ENCODE measurements at regions not wholly inside any gene's neighbourhood (a gene's known extent, or its start where the extent isn't known, plus 50 kb on each side); places are given as distances from the start of the nearest gene placed in this dataset.
"Not testable (repeated sequence)": the region's sequence is repeated elsewhere in the genome, so short reads cannot be mapped to it uniquely, and the experiment has no call there.

GRCh38 chr14:105880616-105881015 lies 354.2 kb downstream of the TMEM121 start:
- no peak for DNase-seq

DNA sequence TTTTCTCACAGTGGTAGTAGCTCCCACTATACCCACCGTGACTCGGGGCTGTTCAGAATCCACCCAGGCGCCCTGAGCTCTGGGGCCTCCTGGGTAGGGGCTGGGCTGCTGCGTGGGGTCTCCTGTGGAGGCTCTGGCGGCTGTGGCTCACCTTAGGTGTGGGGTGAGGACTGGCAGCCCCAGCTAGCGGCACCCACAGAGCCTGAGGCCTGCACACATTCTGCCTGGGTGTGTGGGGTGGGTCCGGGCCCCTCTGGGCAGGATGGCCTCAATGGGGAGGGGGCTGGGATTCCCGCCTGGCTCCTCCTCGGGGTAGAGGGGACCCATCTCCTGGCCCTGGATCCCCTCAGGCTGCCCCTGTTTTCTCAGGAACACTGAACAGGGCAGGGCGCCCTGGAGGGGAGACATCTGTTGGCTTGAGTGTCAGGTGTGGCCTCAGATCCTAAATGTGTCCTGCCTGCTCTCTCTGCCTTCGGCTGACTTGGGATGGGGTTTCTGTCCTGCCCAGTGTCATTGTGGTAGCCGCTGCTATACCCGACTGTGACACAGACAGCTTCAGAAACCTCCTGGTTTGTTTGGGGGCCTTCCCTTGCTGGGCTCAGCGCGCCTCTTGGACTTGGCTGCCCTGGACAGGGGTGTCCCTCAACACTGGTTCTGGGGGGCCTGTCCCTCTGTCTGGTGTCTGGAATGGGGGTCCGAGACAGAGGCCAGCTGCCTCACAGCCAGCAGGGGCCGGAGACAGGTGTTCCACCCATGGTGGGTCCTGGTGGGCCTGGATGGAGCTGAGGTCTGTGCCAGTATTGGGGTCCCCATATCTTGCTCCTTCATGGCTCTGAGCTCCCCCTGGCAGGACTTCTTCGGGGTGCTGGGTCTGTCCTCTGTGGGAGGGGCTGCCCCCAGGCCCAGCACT lies 354.9 kb downstream of the TMEM121 start:
- DNase-seq: no peak

DNA sequence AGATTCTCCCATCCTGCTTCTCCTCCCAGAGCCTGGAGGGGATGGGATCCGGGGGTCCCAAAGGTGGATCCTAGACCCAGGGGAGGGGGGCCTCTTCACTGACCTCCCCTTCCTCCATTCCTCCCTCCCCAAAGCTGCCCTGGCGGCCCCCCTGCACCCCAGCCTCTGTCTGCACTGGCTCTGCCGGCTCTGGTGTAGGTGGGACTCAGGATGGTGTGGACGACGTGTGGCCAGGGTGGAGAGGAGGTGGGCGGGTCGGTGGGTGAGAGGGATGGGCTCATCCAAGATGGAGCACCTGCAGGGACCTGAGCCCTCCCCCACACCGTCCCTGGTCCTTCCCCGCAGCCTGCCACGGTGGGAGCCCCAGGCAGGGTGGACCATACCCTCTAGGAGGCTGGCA lies 355.6 kb downstream of the TMEM121 start:
- DNase-seq: not testable (repeated sequence)

DNA sequence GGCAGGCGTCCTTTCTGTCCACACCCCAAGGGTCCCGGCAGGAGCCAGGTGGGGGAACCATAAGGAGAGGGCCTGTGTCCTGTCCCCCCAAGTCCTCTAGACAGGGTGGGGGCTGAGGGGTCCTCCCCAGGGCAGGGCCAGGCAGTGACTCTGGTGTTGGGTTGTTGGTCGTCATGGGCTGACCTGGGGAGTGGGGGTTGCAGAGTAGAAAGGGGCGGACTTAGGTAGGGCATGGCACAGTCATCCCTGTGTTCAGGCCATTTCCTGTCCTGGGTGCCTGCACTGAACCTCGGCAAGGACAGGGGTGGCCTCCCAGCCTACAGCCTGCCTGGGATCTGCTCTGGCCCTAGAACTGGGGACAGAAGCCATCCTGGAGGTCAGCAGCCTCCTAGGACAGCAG lies 356.2 kb downstream of the TMEM121 start:
- DNase-seq: no peak

GRCh38 chr14:105883066-105884005 lies 357.0 kb downstream of the TMEM121 start:
- no peak for DNase-seq

- not testable (repeated sequence) for DNase-seq
These were observed 357.9 kb downstream of the TMEM121 start for GRCh38 chr14:105884192-105884807.

DNA sequence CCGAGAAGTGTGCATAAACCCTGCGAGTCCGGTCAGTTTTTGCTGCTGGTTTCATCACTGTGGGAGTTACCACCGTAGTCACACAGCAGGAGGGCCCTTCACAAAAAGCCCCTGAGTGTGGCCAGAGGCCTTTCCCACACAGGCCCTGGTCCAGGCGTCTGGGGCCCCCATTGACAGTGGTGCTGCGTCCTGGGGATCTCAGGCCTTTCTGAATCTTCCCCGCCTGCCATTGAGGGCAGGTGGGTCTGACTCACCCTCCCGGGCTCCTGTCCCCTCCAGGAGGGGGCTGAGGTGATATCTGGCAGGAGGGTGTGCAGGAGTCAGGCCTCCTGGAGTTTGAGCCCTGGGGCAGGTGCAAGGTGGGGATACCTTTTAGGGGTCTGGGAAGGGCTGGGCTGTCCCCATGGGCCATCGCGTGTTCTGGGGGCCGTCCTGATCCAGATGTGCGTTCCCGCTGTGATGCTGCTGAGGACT lies 358.5 kb downstream of the TMEM121 start:
- DNase-seq: no peak

DNA sequence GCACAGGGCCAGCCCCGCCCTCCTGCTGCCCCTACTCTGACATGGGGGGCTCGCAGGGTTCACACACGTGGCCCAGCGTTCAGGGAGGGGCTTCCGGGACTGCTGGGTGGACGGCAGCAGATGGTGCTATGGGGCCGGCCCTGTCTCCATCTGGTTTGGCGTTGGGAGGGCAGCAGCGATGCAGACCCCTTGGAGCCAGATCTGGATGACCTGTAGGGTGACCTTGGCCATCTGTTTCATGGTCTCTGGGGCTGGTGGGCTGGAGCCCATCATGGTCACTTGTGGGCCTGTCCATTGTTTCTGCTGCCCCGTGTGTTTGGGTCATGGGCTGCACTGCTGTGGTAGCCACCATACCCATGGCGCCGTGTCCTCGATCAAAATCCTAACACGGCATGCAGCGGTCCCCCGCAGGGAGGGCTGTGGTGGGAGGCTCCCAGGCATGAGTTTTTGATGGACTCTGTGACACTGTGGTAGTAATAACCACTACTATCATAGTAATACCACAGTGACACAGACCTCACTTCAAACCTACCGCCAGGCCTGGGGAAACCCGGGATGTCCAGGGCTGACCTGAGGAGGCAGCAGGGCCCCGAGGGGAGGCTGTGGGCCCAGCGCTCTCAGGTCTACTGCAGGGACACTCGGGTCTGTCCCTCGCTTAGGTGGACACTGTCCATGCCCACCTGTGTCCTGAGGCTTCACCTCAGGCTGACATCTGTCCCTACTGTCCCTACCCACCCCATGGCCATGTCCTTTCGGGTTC lies 359.4 kb downstream of the TMEM121 start:
- no peak for DNase-seq

DNA sequence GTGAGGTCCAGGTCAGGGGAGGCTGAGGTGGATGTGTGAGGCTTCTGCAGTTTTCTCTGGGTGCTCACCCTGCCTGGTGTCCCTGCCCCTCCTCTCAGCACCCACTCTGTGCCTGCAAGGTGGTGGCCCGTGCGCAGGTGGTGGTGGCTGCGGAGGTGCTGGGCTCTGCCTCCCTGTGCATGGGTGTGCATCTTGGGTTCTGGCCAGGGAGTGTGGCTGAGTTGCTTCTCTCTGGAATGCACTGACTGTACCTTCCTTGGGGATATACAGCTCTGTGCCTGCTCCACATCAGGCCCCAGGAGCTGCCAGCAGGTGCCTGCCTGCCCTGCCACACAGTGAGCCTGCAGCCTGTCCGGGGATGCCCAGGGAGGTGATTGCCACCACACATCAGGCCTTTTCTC lies 360.4 kb downstream of the TMEM121 start:
- DNase-seq: not testable (repeated sequence)

DNA sequence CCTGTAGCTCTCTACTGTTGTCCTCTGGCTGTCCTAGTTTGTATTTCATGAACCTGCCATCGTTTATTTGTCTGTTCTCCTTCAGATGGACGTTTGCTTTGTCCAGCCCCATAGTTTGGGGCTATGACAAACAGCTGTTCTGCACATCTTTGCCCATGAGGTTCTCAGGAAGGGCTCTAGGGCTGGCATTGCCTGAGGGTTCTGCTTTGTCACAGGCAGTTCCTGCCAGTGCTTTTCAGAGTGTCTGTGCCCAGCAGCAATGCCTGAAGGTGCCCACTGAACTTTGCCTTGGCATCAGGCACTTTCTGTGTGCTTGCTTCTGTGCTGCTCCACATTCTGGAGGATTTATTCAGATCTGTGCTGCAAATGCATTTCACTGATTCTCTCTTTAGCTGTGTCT lies 361.3 kb downstream of the TMEM121 start:
- no peak for DNase-seq

DNA sequence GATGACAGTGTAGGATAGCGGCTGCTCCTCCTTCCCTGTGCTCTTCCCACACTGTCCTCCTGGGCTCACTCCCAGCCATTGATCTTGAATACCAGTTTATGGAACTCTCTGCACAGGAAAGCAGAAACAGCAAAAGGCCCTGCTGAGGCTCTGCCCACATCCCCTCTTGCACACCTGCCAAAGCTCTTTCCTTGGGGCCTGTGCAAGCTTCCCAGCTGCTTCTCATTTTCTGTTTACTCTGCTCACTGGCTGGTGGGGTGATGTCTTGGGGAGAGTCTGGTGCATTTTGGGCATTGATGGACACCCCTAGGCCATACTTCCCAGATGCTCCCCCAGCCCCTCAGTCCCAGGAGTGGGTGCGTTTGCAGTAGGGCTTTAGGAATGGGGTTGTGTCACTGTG lies 361.8 kb downstream of the TMEM121 start:
- DNase-seq: no peak

- no peak for DNase-seq
These were observed 362.6 kb downstream of the TMEM121 start for GRCh38 chr14:105888784-105889665.

- no peak for DNase-seq
These were observed 363.5 kb downstream of the TMEM121 start for GRCh38 chr14:105889666-105890473.

- DNase-seq: no peak
These were observed 364.3 kb downstream of the TMEM121 start for GRCh38 chr14:105890474-105891220.

- DNase-seq: no peak
These were observed 364.8 kb downstream of the TMEM121 start for GRCh38 chr14:105891221-105891602.

GRCh38 chr14:105891631-105892452 lies 365.5 kb downstream of the TMEM121 start:
- no peak for DNase-seq

GRCh38 chr14:105892453-105893441 lies 366.4 kb downstream of the TMEM121 start:
- not testable (repeated sequence) for DNase-seq
